ENCODE measurements at regions not wholly inside any gene's neighbourhood (a gene's known extent, or its start where the extent isn't known, plus 50 kb on each side); places are given as distances from the start of the nearest gene placed in this dataset.

- H2BK5ac ChIP-seq (ENCODE audit: low read depth, low read length) = no peak overlapping the region
- H3K4me2 ChIP-seq (ENCODE audit: insufficient read depth in 1 of 2, low read depth in 2 of 2, low read length in 2 of 2) = no peak overlapping the region
- H3K4me3 ChIP-seq (ENCODE audit: extremely low read depth in 1 of 4, insufficient read depth in 2 of 4, low read depth in 3 of 4, low read length in 4 of 4) = no peak overlapping the region
- no peak overlapping the region for H3K56ac ChIP-seq (replicated peaks; ENCODE audit: insufficient read length, low read depth, low read length)
- WGBS, 2 experiments (ENCODE audit: extremely low coverage in 1 of 2, insufficient coverage in 1 of 2, insufficient read length in 1 of 2, insufficient replicate concordance in 2 of 2, low coverage in 1 of 2, low lambda C conversion rate in 2 of 2, missing lambda C conversion rate in 1 of 2) = 95% methylated on average over 9 of the region's 9 CpGs; no CpG with 5 or more reads in 1 of the 2 experiments
- no peak overlapping the region for H3K23ac ChIP-seq (ENCODE audit: insufficient read length)
- H2BK12ac ChIP-seq (ENCODE audit: low read depth, low read length) = no peak overlapping the region
- H4K5ac ChIP-seq (ENCODE audit: insufficient read length, low read depth, low read length) = no peak overlapping the region
- no peak overlapping the region for H3K4ac ChIP-seq (replicated peaks; ENCODE audit: insufficient read length, low read depth, low read length)
- H2BK120ac ChIP-seq (replicated peaks; ENCODE audit: low read depth, low read length) = no peak overlapping the region
- FAIRE-seq (no peak), DNase-seq (ENCODE audit: low read depth in 1 of 2, low spot score in 2 of 2) (no peak)
- H2AFZ ChIP-seq (ENCODE audit: low read length) = no peak overlapping the region
- no peaks in the 10 kb centered on the region for H3K23me2 ChIP-seq (ENCODE audit: low read depth, low read length)
- TF ChIP-seq SRF (IDR thresholded peaks at IDR 0.05; ENCODE audit: low read depth, low read length) (no peak), POLR2A (IDR thresholded peaks at IDR 0.05; ENCODE audit: control extremely low read depth in 1 of 2, low read depth in 2 of 2, low read length in 2 of 2) (no peak), MAX (IDR thresholded peaks at IDR 0.05) (no peak), KDM5A (IDR thresholded peaks at IDR 0.05; ENCODE audit: low read length) (no peak), CBX8 (IDR thresholded peaks at IDR 0.05; ENCODE audit: borderline replicate concordance, low read depth, low read length) (no peak), HDAC2 (IDR thresholded peaks at IDR 0.05; ENCODE audit: borderline replicate concordance in 1 of 2, low read depth in 2 of 2, low read length in 2 of 2) (no peak), ASH2L (IDR thresholded peaks at IDR 0.05; ENCODE audit: low read length) (no peak), RFX5 (IDR thresholded peaks at IDR 0.05; ENCODE audit: borderline replicate concordance, low read depth, low read length) (no peak)
- no peaks in the 10 kb centered on the region for H3K4me1 ChIP-seq (replicated peaks in 1 of 4; ENCODE audit: control insufficient read depth in 3 of 4, insufficient read depth in 4 of 4, low read length in 3 of 4)
- H3K79me2 ChIP-seq (ENCODE audit: control insufficient read depth in 1 of 2, insufficient read depth in 2 of 2, low read length in 2 of 2) = no peaks in the 10 kb centered on the region
- no peak overlapping the region for H2AK5ac ChIP-seq (ENCODE audit: low read depth, low read length)
- no peaks in the 10 kb centered on the region for H3K36me3 ChIP-seq (ENCODE audit: control insufficient read depth in 2 of 4, insufficient read depth in 4 of 4, low read length in 3 of 4)
- CTCF ChIA-PET (ENCODE audit: partially characterized antibody) = interaction anchor here (0.6 to 2.2 kb wide), 8 partner anchors 14 to 269 kb away, joined by 3 to 9 read pairs (median 3); no protein-coding TSS in a partner anchor
- H3K14ac ChIP-seq (ENCODE audit: insufficient read length) = no peak overlapping the region
- H3K18ac ChIP-seq (ENCODE audit: extremely low read depth, low read length) = no peak overlapping the region
- no peaks in the 10 kb centered on the region for H3K79me1 ChIP-seq (ENCODE audit: low read depth, low read length)
- H3K27ac ChIP-seq (ENCODE audit: low read depth, low read length) = no peak overlapping the region
- H4K91ac ChIP-seq (replicated peaks; ENCODE audit: insufficient read length, low read length) = no peak overlapping the region
- H2BK20ac ChIP-seq (ENCODE audit: low read length) = no peak overlapping the region
- no peak overlapping the region for H4K8ac ChIP-seq (ENCODE audit: extremely low read depth, insufficient read depth, low read length)
- no peak overlapping the region for H2BK15ac ChIP-seq (ENCODE audit: low read length)
- no peaks in the 10 kb centered on the region for H4K20me1 ChIP-seq (replicated peaks in 1 of 2; ENCODE audit: control insufficient read depth in 1 of 2, insufficient read depth in 2 of 2, low read length in 2 of 2)
- H3K9ac ChIP-seq (replicated peaks in 1 of 4; ENCODE audit: extremely low read depth in 1 of 4, low read depth in 3 of 4, low read length in 3 of 4) = no peak overlapping the region
- no peaks in the 10 kb centered on the region for H3K9me3 ChIP-seq (ENCODE audit: insufficient read depth in 2 of 2, low read depth in 1 of 2, low read length in 1 of 2)
- POLR2A ChIA-PET (ENCODE audit: partially characterized antibody) = no interaction called here
- H3K27me3 ChIP-seq (replicated peaks in 1 of 4; ENCODE audit: control insufficient read depth in 3 of 4, extremely low read depth in 1 of 4, insufficient read depth in 3 of 4, low read length in 3 of 4) = no peaks in the 10 kb centered on the region
Observed at GRCh38 chr1:200240656-200241055, 169.2 kb downstream of the ZNF281 start.

Data from H1 (cell line).